Common myeloid progenitor, CD34-positive (primary cell): ENCODE measurements at regions not wholly inside any gene's neighbourhood (a gene's known extent, or its start where the extent isn't known, plus 50 kb on each side); places are given as distances from the start of the nearest gene placed in this dataset.

Source experiments
- CTCF ChIA-PET: fragments of 350-600 bp; sonication (Branson Sonifier 250); formaldehyde crosslinking; loops from one replicate; lab custom pipeline; 2021; ENCODE audit warnings: antibody characterized with exemption; lab: Charles Lee
- POLR2A ChIA-PET: fragments of 350-600 bp; sonication (Branson Sonifier 250); formaldehyde crosslinking; loops from one replicate; lab custom pipeline; 2021; ENCODE audit warnings: antibody characterized with exemption; lab: Charles Lee
- DNase-seq, 3 donors: peaks; one replicate each; pipeline versions ENCODE4 v3.0.0 to v3.0.0-alpha.2; 2013
- H3K27ac ChIP-seq, 2 experiments: 1 replicate in 1 of 2; 2 replicates in 1 of 2; pipeline ENCODE4 v1.7.0; 2013; ENCODE audit warnings: inconsistent platforms in 2 of 2, low read length in 2 of 2, mild to moderate bottlenecking in 2 of 2, low read depth in 1 of 2, moderate library complexity in 1 of 2; ENCODE audit not compliant: severe bottlenecking in 2 of 2, insufficient read depth in 1 of 2, poor library complexity in 1 of 2
- H3K27me3 ChIP-seq, 5 experiments: replicated peaks in 2 of 5; 1 replicate in 3 of 5; 2 replicates in 2 of 5; pipeline versions ENCODE4 v1.6.1 to v1.7.0; 2013; ENCODE audit warnings: low read length in 4 of 5, mild to moderate bottlenecking in 2 of 5, moderate library complexity in 2 of 5, inconsistent platforms in 1 of 5; ENCODE audit not compliant: insufficient read depth in 5 of 5, control insufficient read depth in 4 of 5
- H3K36me3 ChIP-seq, 4 experiments: 1 replicate in 2 of 4; 2 replicates in 2 of 4; pipeline versions ENCODE4 v1.6.1 to v1.7.0; 2013; ENCODE audit warnings: low read length in 3 of 4, control low read depth in 1 of 4, mild to moderate bottlenecking in 1 of 4; ENCODE audit not compliant: control insufficient read depth in 4 of 4, insufficient read depth in 4 of 4
- H3K4me1 ChIP-seq, 4 experiments: 1 replicate in 3 of 4; 2 replicates in 1 of 4; pipeline versions ENCODE4 v1.6.1 to v1.7.1; 2013; ENCODE audit warnings: low read length in 3 of 4, mild to moderate bottlenecking in 3 of 4, control low read depth in 1 of 4, inconsistent platforms in 1 of 4, moderate library complexity in 1 of 4; ENCODE audit not compliant: control insufficient read depth in 4 of 4, insufficient read depth in 4 of 4; ENCODE audit errors: control extremely low read depth in 1 of 4
- H3K4me3 ChIP-seq, 7 experiments: 1 replicate in 4 of 7; 2 replicates in 3 of 7; pipeline versions ENCODE4 v1.5.1 to v1.7.0; 2013; ENCODE audit warnings: mild to moderate bottlenecking in 7 of 7, low read length in 6 of 7, moderate library complexity in 6 of 7, inconsistent platforms in 2 of 7, low read depth in 2 of 7, control low read depth in 1 of 7; ENCODE audit not compliant: insufficient read depth in 4 of 7, control insufficient read depth in 1 of 7; ENCODE audit errors: extremely low read depth in 1 of 7
- H3K9me3 ChIP-seq, 5 experiments: 1 replicate in 4 of 5; 2 replicates in 1 of 5; pipeline versions ENCODE4 v1.6.1 to v1.7.1; 2013; ENCODE audit warnings: low read length in 4 of 5, mild to moderate bottlenecking in 2 of 5, inconsistent platforms in 1 of 5, low read depth in 1 of 5, moderate library complexity in 1 of 5; ENCODE audit not compliant: control insufficient read depth in 4 of 5, insufficient read depth in 2 of 5; ENCODE audit errors: control extremely low read depth in 1 of 5
- WGBS: methylation state at CpG from one replicate; pipeline ENCODE4 v1.1.5; 2013; ENCODE audit not compliant: insufficient coverage; 5-methylcytosine and 5-hydroxymethylcytosine counted together

DNA sequence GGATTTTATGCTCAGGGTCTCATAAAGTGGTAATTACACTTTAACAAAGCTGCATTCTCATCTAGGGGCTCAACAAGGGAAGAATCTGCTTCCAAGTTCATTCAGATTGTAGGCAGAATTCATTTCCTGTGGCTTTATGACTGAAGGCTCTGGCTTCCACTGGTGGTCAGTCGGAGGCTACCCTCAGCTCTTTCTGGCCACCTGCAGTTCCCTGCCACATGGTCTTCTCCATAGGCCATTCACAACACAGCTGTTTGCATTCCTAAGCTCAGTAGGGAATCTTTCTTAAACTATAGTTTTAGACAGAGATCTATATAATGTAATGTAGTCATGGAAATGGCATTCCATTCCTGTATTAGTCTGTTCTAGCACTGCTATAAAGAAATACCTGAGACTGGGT, 973.0 kb upstream of the SLIT2 start:
- CTCF ChIA-PET, result no interaction called here
- H3K9me3 ChIP-seq, result peaks cover 0 to 2% (median 0%) of the 10 kb centered on the region in 5 experiments
- DNase-seq, result no peak

DNA sequence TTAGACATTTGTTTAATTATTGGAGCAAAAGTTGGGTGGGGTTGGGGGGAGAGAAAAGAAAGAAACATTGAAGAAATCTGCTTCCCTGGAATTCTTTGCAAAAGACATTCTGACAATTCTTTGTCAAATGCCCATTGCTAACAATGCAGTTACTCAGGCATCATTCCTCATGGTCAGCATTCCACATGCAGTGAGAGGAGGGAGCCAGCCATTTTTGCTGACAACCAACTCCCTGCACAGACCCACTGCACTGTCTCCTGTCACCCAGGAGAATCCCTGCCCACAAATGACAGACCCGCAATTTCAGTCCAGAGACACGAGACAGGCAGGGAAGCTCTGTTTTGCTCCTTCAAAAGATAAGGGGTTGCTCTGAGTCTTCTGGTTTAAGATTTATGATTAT, 985.1 kb upstream of the SLIT2 start:
- no peak for DNase-seq
- WGBS, result 80% methylated on average over 1 of the region's 2 CpGs
- Histone ChIP-seq H3K4me3 (no peak overlapping the region), H3K4me1 (no peaks in the 10 kb centered on the region), H3K9me3 (no peaks in the 10 kb centered on the region), H3K36me3 (no peaks in the 10 kb centered on the region), H3K27ac (no peak overlapping the region), H3K27me3 (no peaks in the 10 kb centered on the region)
- CTCF ChIA-PET, result no interaction called here
- POLR2A ChIA-PET, result no interaction called here

More for the DNA sequence above, 973.0 kb upstream of the SLIT2 start:
- Histone ChIP-seq H3K4me3 (no peak overlapping the region), H3K27ac (no peak overlapping the region), H3K27me3 (no peaks in the 10 kb centered on the region), H3K36me3 (no peaks in the 10 kb centered on the region), H3K4me1 (no peaks in the 10 kb centered on the region)
- POLR2A ChIA-PET, result no interaction called here
- 100% methylated on average over 1 of the region's 1 CpG for WGBS

DNA sequence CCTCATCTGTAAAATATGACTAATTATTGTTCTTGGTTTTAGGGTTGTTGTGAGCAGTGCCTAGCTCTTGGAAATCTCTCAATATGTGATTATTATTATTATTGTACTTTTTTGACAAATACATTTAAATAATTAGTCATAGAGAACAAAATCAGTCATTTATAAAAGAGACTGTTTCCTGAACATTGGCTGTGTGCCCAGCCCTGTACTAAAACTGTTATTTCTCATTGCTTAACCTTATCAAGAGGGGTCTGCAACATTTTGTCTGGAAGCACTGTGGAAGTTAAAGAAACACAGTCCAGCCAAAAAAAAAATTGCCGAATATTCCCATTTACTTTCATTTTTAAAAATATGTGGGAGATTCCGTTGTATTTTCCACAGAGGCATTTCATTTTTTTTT, 989.2 kb upstream of the SLIT2 start:
- POLR2A ChIA-PET, result no interaction called here
- Histone ChIP-seq H3K36me3 (no peaks in the 10 kb centered on the region), H3K27me3 (no peaks in the 10 kb centered on the region), H3K4me1 (no peaks in the 10 kb centered on the region), H3K9me3 (no peaks in the 10 kb centered on the region), H3K4me3 (no peak overlapping the region), H3K27ac (no peak overlapping the region)
- WGBS, result no CpG with 5 or more reads among the region's 2 CpGs
- CTCF ChIA-PET, result no interaction called here
- no peak for DNase-seq

DNA sequence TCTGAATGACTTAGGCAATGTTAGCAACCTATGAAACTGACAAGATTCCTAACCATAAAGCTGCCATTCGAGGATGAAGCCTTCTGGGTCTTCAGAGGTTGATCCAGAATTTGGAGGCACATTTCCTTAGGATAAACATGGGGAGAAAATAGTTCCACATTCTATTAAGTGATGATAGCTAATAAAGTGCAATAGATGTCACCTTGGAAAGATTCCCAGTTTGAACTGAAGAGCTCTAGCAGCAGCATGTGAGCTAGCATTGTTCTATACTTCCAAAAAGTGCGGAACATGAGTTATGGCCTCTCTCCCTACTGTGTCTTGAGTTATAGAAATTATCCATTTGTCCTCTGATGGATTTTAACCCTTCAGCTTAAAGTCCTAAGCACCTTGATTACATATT, 991.4 kb upstream of the SLIT2 start:
- Histone ChIP-seq H3K27me3 (no peaks in the 10 kb centered on the region), H3K9me3 (no peaks in the 10 kb centered on the region), H3K36me3 (no peaks in the 10 kb centered on the region), H3K4me3 (no peak overlapping the region), H3K27ac (no peak overlapping the region), H3K4me1 (no peaks in the 10 kb centered on the region)
- CTCF ChIA-PET, result no interaction called here
- no peak for DNase-seq
- POLR2A ChIA-PET, result no interaction called here
- WGBS, result 80% methylated on average over 1 of the region's 2 CpGs

DNA sequence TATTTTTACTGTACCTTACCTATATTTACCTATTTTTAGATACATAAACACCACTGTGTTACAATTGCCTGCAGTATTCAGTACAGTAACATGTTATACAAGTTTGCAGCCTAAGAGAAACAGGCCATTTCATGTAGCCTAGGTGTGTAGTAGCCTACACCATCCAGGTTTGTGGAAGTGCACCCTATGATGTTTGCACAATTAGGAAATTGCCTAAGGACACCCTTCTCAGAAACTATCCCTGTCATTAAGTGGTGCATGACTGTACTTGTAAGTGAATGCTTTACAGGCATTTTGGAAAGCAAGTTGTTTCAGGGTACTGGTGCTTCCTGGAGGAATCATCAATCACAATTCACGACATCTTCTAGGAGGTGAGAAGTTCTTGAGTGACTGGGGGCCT, 991.8 kb upstream of the SLIT2 start:
- POLR2A ChIA-PET, result no interaction called here
- Histone ChIP-seq H3K27ac (no peak overlapping the region), H3K4me3 (no peak overlapping the region), H3K36me3 (no peaks in the 10 kb centered on the region), H3K27me3 (no peaks in the 10 kb centered on the region), H3K4me1 (no peaks in the 10 kb centered on the region), H3K9me3 (no peaks in the 10 kb centered on the region)
- CTCF ChIA-PET, result no interaction called here
- DNase-seq, result no peak
- no CpG with 5 or more reads among the region's 1 CpG for WGBS

DNA sequence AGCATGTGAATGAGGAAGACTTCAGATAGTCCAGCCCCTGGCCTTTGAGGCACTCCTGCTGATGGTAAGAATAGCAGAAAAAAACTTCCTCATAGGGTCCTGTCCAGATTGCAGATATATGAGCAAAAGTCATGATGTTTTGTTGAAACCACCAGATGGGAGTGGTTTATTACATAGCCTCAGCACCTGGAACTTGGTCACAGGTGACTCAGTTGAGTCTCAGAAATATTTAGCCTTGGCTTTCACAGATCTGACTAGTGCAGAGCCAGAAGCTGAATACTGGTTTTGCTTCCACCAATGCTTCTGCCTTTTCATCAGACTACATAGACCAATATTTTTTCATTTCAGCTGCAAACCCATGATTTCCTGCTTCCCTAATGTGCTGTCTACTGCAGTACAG, 994.9 kb upstream of the SLIT2 start:
- ChIA-PET CTCF (no interaction called here), POLR2A (no interaction called here)
- DNase-seq, result no peak
- Histone ChIP-seq H3K27ac (no peak overlapping the region), H3K4me1 (no peaks in the 10 kb centered on the region), H3K9me3 (no peaks in the 10 kb centered on the region), H3K27me3 (no peaks in the 10 kb centered on the region), H3K36me3 (no peaks in the 10 kb centered on the region), H3K4me3 (no peak overlapping the region)

DNA sequence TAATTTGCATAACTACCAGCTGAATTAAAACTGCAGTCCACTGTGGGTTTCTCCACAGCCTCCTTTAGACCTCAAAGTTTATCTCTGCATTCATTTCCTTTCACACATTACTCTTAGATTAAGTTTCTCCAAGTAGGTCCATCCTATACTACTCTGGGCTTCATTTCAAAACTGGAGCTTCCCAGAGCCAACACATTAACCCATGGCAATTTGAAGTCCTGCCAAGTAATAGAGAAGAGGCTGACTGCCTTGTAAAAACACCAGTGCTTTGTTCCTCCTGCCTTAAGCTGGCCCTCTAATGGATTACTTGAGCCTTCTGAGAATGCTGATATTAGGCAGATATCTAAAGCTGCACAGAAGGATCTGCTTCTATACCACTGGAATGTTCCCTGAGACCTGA, 997.2 kb upstream of the SLIT2 start:
- CTCF ChIA-PET, result no interaction called here
- DNase-seq, result no peak
- H3K4me3 ChIP-seq, result no peak overlapping the region

More for the DNA sequence above, 997.2 kb upstream of the SLIT2 start:
- no peaks in the 10 kb centered on the region for H3K27me3 ChIP-seq
- H3K27ac ChIP-seq, result no peak overlapping the region
- no peaks in the 10 kb centered on the region for H3K9me3 ChIP-seq
- POLR2A ChIA-PET, result no interaction called here
- H3K36me3 ChIP-seq, result no peaks in the 10 kb centered on the region
- H3K4me1 ChIP-seq, result no peaks in the 10 kb centered on the region
